ENCODE measurements at regions not wholly inside any gene's neighbourhood (a gene's known extent, or its start where the extent isn't known, plus 50 kb on each side); places are given as distances from the start of the nearest gene placed in this dataset.

DNA sequence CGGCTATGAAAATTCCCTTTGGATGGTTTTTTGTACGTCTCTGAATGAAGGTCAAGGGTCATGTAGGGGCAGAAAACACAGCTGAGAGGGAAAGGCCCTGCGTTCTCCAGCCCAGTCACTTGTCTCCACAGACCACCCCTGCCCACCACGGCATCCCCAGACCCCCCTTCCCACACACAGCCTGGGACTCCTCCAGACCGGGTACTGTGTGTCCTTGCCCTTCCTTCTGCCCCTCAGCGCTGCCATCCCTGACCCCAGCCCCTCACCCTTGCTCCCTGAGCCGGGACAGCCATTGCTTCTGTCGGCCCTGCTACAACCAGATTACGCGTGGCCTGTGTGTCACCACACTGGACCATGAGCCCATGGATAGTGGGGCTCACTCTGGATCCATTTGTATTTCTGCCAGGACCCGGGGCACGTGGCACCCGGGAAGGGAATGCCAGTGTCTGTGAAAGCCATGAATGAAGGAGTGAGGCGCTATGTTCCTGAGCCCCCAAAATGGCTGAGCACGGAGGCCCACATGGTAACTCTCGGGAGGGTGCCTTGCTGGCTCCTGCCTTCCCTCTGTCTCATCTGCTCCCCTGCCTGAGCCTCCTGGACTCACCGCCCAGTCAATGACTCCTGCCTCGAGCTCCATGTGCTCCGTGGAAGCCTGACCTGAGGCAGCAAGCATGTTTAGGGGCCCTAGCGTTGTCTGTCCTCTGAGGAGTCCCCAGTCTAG, 139.1 kb upstream of the FOXF1 start:
- intact Hi-C loops (cut with DNase I; ENCODE audit: low total_unique reads): no loop called here
- no peaks in the 10 kb centered on the region for H3K4me1 ChIP-seq
- no peak for DNase-seq
- H3K9me3 ChIP-seq: peaks cover 0 to 14% (median 5%) of the 10 kb centered on the region in 3 donors
- H3K4me3 ChIP-seq: no peak overlapping the region
- H3K36me3 ChIP-seq: no peaks in the 10 kb centered on the region
- peaks cover 0 to 51% of the 10 kb centered on the region in 2 donors for H3K27me3 ChIP-seq
- no peak for TF ChIP-seq CTCF (IDR thresholded peaks at IDR 0.05)
- H3K27ac ChIP-seq: no peak overlapping the region

- no peak overlapping the region for H3K27ac ChIP-seq
- H3K9me3 ChIP-seq: peaks cover 0 to 14% (median 5%) of the 10 kb centered on the region in 3 donors
- no peak overlapping the region for H3K4me3 ChIP-seq
- no peaks in the 10 kb centered on the region for H3K4me1 ChIP-seq
- TF ChIP-seq CTCF (IDR thresholded peaks at IDR 0.05): no peak
- intact Hi-C loops (cut with DNase I; ENCODE audit: low total_unique reads): no loop called here
- H3K36me3 ChIP-seq: no peaks in the 10 kb centered on the region
- no peak for DNase-seq
- H3K27me3 ChIP-seq: peaks cover 0 to 56% of the 10 kb centered on the region in 2 donors
Observed at GRCh38 chr16:86372193-86372592, 138.1 kb upstream of the FOXF1 start.

GRCh38 chr16:86373276-86373901, 136.9 kb upstream of the FOXF1 start:
- Histone ChIP-seq H3K9me3 (peaks cover 0 to 14% (median 5%) of the 10 kb centered on the region in 3 donors), H3K4me3 (no peak overlapping the region), H3K36me3 (no peaks in the 10 kb centered on the region), H3K4me1 (no peaks in the 10 kb centered on the region), H3K27me3 (peaks cover 0 to 62% of the 10 kb centered on the region in 2 donors), H3K27ac (no peak overlapping the region)
- intact Hi-C loops (cut with DNase I; ENCODE audit: low total_unique reads): no loop called here
- TF ChIP-seq CTCF (IDR thresholded peaks at IDR 0.05): no peak
- no peak for DNase-seq

DNA sequence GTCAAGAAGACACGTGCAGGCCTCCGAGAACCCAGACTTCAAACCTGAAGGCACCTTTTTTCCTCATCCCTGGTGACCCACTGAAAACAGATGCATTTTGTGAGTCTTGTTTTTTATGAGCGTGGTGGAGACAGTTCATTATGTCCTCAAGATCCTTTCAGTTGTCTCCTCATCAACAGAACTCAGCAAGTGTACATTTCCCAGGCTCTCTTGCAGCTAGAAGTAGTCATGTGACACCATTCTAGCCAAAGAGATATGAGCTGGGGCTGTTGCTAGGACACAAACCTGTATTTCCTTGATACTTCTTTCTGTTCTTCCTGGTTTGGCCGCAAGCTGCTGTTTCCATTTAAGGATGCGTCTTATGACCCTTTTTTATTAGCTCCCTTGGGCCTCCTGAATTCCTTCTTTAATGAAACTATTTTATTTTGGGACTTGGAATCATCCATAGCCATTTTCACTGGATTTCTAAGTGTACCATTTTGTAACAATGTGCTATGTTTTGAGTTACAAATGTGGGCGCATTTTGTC, 135.7 kb upstream of the FOXF1 start:
- H3K9me3 ChIP-seq: peaks cover 0 to 14% (median 5%) of the 10 kb centered on the region in 3 donors
- no peaks in the 10 kb centered on the region for H3K36me3 ChIP-seq
- peaks cover 0 to 65% of the 10 kb centered on the region in 2 donors for H3K27me3 ChIP-seq
- H3K4me1 ChIP-seq: no peaks in the 10 kb centered on the region
- no peak overlapping the region for H3K4me3 ChIP-seq
- DNase-seq: no peak
- TF ChIP-seq CTCF (IDR thresholded peaks at IDR 0.05): no peak
- intact Hi-C loops (cut with DNase I; ENCODE audit: low total_unique reads): no loop called here
- H3K27ac ChIP-seq: no peak overlapping the region

DNA sequence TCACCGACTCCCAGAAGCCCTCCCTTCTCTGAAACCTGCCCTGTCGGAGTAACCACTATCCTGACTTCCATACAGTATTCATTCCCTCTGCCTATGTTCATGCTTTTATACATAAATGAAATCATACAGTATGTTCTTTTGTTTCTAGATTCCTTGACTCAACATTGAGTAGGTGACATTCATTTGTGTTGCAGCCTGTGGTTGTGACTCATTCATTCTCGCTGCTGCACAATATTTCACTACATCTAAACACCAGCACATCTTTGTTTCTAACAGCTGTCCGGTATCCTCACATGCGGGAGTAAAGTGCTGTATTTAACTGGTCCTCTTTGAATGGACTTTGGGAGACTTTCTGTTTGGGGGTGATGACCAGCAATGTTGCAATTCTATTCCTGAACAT, 135.0 kb upstream of the FOXF1 start:
- no peaks in the 10 kb centered on the region for H3K36me3 ChIP-seq
- no peak overlapping the region for H3K27ac ChIP-seq
- peaks cover 0 to 14% (median 5%) of the 10 kb centered on the region in 3 donors for H3K9me3 ChIP-seq
- intact Hi-C loops (cut with DNase I; ENCODE audit: low total_unique reads): no loop called here
- peaks cover 0 to 66% of the 10 kb centered on the region in 2 donors for H3K27me3 ChIP-seq
- H3K4me1 ChIP-seq: no peaks in the 10 kb centered on the region
- H3K4me3 ChIP-seq: no peak overlapping the region
- TF ChIP-seq CTCF (IDR thresholded peaks at IDR 0.05): no peak
- DNase-seq: no peak
